Peyer's patch (tissue), 4 donors: ENCODE measurements at regions not wholly inside any gene's neighbourhood (a gene's known extent, or its start where the extent isn't known, plus 50 kb on each side); places are given as distances from the start of the nearest gene placed in this dataset.

ENCODE experiments used
- CTCF ChIP-seq, 6 experiments: fragments of 450-650 bp in 4 of 6; fragments of 200-600 bp in 2 of 6; sonication (generic) in 1 of 6; IDR thresholded peaks; one replicate each; pipeline ENCODE4 v1.5.1; 2017 to 2019; ENCODE audit warnings: antibody characterized with exemption in 6 of 6, mild to moderate bottlenecking in 3 of 6, moderate library complexity in 1 of 6
- POLR2A ChIP-seq, 2 donors: fragments of 450-650 bp; IDR thresholded peaks; one replicate each; pipeline ENCODE4 v1.5.1; 2017; ENCODE audit warnings: antibody characterized with exemption in 2 of 2, mild to moderate bottlenecking in 2 of 2, moderate library complexity in 2 of 2

- TF ChIP-seq CTCF (IDR thresholded peaks at IDR 0.05) (no peak), POLR2A (IDR thresholded peaks at IDR 0.05) (no peak)
These were observed 671.6 kb upstream of the SLIT2 start for GRCh38 chr4:19580095-19580494.
